ENCODE measurements at regions not wholly inside any gene's neighbourhood (a gene's known extent, or its start where the extent isn't known, plus 50 kb on each side); places are given as distances from the start of the nearest gene placed in this dataset.

GRCh38 chr20:7171911-7172310 is 404.4 kb downstream of the BMP2 start:
- DNase-seq (ENCODE audit: low spot score) (no peak), FAIRE-seq (no peak), ATAC-seq (no peak)
- intact Hi-C loops (cut with micrococcal nuclease; ENCODE audit: unreplicated experiment) (no loop called here), in situ Hi-C loops (cut with HindIII; ENCODE audit: extremely low pct_ligation_motif_present, low pct_unique_long_range_greater_than_20kb) (no loop called here)
- Histone ChIP-seq H2AFZ (ENCODE audit: low read length) (no peak overlapping the region), H3K79me2 (ENCODE audit: insufficient read depth, low read length) (no peaks in the 10 kb centered on the region), H3K27me3 (ENCODE audit: control insufficient read depth in 1 of 2, insufficient read depth in 2 of 2, low read length in 2 of 2) (no peaks in the 10 kb centered on the region), H3K36me3 (replicated peaks in 1 of 2; ENCODE audit: control insufficient read depth in 1 of 2, insufficient read depth in 2 of 2, low read length in 2 of 2) (no peaks in the 10 kb centered on the region), H3K4me3 (replicated peaks in 1 of 3; ENCODE audit: insufficient read depth in 1 of 3, low read depth in 2 of 3, low read length in 3 of 3) (no peak overlapping the region), H4K20me1 (ENCODE audit: insufficient read depth, low read length) (no peaks in the 10 kb centered on the region), H3K27ac (ENCODE audit: extremely low read length, insufficient read depth, low read length) (no peak overlapping the region), H3K9me3 (ENCODE audit: low read length) (peaks cover 22% of the 10 kb centered on the region), H3K4me1 (ENCODE audit: insufficient read depth, low read length) (no peaks in the 10 kb centered on the region), H3K4me2 (ENCODE audit: low read depth, low read length) (no peak overlapping the region), H3K9ac (ENCODE audit: insufficient read depth, low read depth, low read length) (no peak overlapping the region)
- WGBS (ENCODE audit: low lambda C conversion rate) = 0% methylated on average over 1 of the region's 1 CpG
- no TSS peak for BruUV-seq (replicated peaks)
- CTCF ChIA-PET (ENCODE audit: low intra/inter-chr PET ratio, low total read pairs) = no interaction called here
- POLR2A ChIA-PET = no interaction called here
- TF ChIP-seq PRDM10 (CRISPR knock-in tag; IDR thresholded peaks at IDR 0.05; ENCODE audit: low read depth) (no peak), HES4 (CRISPR knock-in tag; IDR thresholded peaks at IDR 0.05; ENCODE audit: borderline replicate concordance) (no peak), RCOR2 (CRISPR knock-in tag; IDR thresholded peaks at IDR 0.05) (no peak), ARHGAP35 (CRISPR knock-in tag; IDR thresholded peaks at IDR 0.05; ENCODE audit: borderline replicate concordance) (no peak), ATAD3A (CRISPR knock-in tag; IDR thresholded peaks at IDR 0.05) (no peak), DPF2 (CRISPR knock-in tag; IDR thresholded peaks at IDR 0.05; ENCODE audit: borderline replicate concordance, low read depth) (no peak), FOXO1 (CRISPR knock-in tag; IDR thresholded peaks at IDR 0.05) (no peak), ZNF503 (CRISPR knock-in tag; IDR thresholded peaks at IDR 0.05) (no peak), TOE1 (CRISPR knock-in tag; IDR thresholded peaks at IDR 0.05) (no peak), RBM22 (optimal IDR thresholded peaks at IDR 0.05; ENCODE audit: low read length) (no peak)
- TF ChIP-seq, protein P1, sequence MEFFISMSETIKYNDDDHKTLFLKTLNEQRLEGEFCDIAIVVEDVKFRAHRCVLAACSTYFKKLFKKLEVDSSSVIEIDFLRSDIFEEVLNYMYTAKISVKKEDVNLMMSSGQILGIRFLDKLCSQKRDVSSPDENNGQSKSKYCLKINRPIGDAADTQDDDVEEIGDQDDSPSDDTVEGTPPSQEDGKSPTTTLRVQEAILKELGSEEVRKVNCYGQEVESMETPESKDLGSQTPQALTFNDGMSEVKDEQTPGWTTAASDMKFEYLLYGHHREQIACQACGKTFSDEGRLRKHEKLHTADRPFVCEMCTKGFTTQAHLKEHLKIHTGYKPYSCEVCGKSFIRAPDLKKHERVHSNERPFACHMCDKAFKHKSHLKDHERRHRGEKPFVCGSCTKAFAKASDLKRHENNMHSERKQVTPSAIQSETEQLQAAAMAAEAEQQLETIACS (CRISPR knock-in tag; IDR thresholded peaks at IDR 0.05) = no peak
- TF ChIP-seq, protein P2, sequence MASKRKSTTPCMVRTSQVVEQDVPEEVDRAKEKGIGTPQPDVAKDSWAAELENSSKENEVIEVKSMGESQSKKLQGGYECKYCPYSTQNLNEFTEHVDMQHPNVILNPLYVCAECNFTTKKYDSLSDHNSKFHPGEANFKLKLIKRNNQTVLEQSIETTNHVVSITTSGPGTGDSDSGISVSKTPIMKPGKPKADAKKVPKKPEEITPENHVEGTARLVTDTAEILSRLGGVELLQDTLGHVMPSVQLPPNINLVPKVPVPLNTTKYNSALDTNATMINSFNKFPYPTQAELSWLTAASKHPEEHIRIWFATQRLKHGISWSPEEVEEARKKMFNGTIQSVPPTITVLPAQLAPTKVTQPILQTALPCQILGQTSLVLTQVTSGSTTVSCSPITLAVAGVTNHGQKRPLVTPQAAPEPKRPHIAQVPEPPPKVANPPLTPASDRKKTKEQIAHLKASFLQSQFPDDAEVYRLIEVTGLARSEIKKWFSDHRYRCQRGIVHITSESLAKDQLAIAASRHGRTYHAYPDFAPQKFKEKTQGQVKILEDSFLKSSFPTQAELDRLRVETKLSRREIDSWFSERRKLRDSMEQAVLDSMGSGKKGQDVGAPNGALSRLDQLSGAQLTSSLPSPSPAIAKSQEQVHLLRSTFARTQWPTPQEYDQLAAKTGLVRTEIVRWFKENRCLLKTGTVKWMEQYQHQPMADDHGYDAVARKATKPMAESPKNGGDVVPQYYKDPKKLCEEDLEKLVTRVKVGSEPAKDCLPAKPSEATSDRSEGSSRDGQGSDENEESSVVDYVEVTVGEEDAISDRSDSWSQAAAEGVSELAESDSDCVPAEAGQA (IDR thresholded peaks at IDR 0.05; ENCODE audit: low read depth) = no peak
- TF ChIP-seq, protein P2 (CRISPR knock-in tag; IDR thresholded peaks at IDR 0.05; ENCODE audit: borderline replicate concordance) = no peak
